ENCODE measurements at regions not wholly inside any gene's neighbourhood (a gene's known extent, or its start where the extent isn't known, plus 50 kb on each side); places are given as distances from the start of the nearest gene placed in this dataset.

- no peak for TF ChIP-seq CTCF (IDR thresholded peaks at IDR 0.05; ENCODE audit: low read depth, low read length)
- Histone ChIP-seq H3K27me3 (peaks cover 13% of the 10 kb centered on the region), H3K4me3 (ENCODE audit: low read depth, low read length) (no peak overlapping the region), H3K9me3 (no peaks in the 10 kb centered on the region), H3K4me1 (no peaks in the 10 kb centered on the region), H3K36me3 (no peaks in the 10 kb centered on the region)
- DNase-seq, result no peak
These were observed 247.6 kb downstream of the MYLK4 start for GRCh38 chr6:2502998-2503674.

- Histone ChIP-seq H3K4me3 (ENCODE audit: low read depth, low read length) (no peak overlapping the region), H3K36me3 (no peaks in the 10 kb centered on the region), H3K27me3 (peaks cover 13% of the 10 kb centered on the region), H3K9me3 (no peaks in the 10 kb centered on the region), H3K4me1 (no peaks in the 10 kb centered on the region)
- no peak for DNase-seq
- no peak for TF ChIP-seq CTCF (IDR thresholded peaks at IDR 0.05; ENCODE audit: low read depth, low read length)
These were observed 248.4 kb downstream of the MYLK4 start for GRCh38 chr6:2502096-2502997.

GRCh38 chr6:2497922-2498623, 252.6 kb downstream of the MYLK4 start:
- no peaks in the 10 kb centered on the region for H3K4me1 ChIP-seq
- H3K9me3 ChIP-seq, result no peaks in the 10 kb centered on the region
- no peak for TF ChIP-seq CTCF (IDR thresholded peaks at IDR 0.05; ENCODE audit: low read depth, low read length)
- peaks cover 7% of the 10 kb centered on the region; the same call in 1 of the 2 replicates for H3K27me3 ChIP-seq
- no peak overlapping the region for H3K4me3 ChIP-seq (ENCODE audit: low read depth, low read length)
- DNase-seq, result no peak
- no peaks in the 10 kb centered on the region for H3K36me3 ChIP-seq

GRCh38 chr6:2496291-2496690, 250.9 kb upstream of the GMDS start:
- DNase-seq, result no peak
- Histone ChIP-seq H3K4me3 (ENCODE audit: low read depth, low read length) (no peak overlapping the region), H3K4me1 (no peaks in the 10 kb centered on the region), H3K36me3 (no peaks in the 10 kb centered on the region), H3K9me3 (no peaks in the 10 kb centered on the region), H3K27me3 (no peaks in the 10 kb centered on the region)
- TF ChIP-seq CTCF (IDR thresholded peaks at IDR 0.05; ENCODE audit: low read depth, low read length), result no peak

GRCh38 chr6:2492686-2493523, 247.5 kb upstream of the GMDS start:
- no peak for DNase-seq
- Histone ChIP-seq H3K9me3 (no peaks in the 10 kb centered on the region), H3K4me1 (no peaks in the 10 kb centered on the region), H3K36me3 (no peaks in the 10 kb centered on the region), H3K4me3 (ENCODE audit: low read depth, low read length) (no peak overlapping the region), H3K27me3 (no peaks in the 10 kb centered on the region)
- no peak for TF ChIP-seq CTCF (IDR thresholded peaks at IDR 0.05; ENCODE audit: low read depth, low read length)
